Endometrium (tissue), 2 donors: ENCODE measurements at regions not wholly inside any gene's neighbourhood (a gene's known extent, or its start where the extent isn't known, plus 50 kb on each side); places are given as distances from the start of the nearest gene placed in this dataset.
"Not testable (repeated sequence)": the region's sequence is repeated elsewhere in the genome, so short reads cannot be mapped to it uniquely, and the experiment has no call there.

Experiments
- FAIRE-seq: peaks from 2 replicates; lab custom pipeline; 2012; peaks lifted over from hg19 to GRCh38; lab: Jason Lieb, UNC
- donor health status: control.
- donor health status: control.

DNA sequence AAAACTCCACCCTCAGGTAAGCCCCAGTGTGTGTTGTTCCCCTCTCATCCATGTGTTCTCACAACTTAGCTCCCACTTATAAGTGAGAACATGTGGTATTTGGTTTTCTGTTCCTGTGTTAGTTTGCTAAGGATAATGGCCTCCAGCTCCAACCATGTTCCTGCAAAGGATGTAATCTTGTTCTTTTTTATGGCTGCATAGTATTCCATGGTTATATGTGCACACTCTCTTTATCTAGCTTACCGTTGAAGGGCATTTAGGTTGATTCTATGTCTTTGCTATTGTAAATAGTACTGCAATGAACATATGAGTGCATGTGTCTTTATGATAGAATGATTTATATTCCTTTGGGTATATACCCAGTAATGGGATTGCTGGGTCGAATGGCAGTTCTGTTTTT, 124.4 kb upstream of the RANBP3L start:
- FAIRE-seq = not testable (repeated sequence)

DNA sequence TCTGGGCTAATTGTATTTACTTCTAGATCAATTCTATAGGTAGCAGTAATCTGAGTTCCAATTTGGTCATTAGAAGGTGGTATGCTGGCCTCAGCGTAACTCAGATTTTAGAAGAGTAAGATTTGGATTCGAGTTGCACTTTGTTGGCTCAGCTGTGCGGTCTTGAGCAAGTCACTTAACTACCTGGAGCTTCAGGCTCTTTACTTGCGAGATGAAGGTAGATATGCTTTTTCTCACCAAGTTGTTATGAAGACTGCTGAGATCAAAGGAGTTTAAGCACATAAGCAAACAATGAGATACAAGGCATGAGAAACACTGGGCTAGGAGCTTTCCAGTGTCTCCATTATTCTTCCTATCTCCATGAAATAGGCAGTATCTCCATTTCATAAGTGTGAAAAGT, 133.8 kb upstream of the RANBP3L start:
- FAIRE-seq = no peak

DNA sequence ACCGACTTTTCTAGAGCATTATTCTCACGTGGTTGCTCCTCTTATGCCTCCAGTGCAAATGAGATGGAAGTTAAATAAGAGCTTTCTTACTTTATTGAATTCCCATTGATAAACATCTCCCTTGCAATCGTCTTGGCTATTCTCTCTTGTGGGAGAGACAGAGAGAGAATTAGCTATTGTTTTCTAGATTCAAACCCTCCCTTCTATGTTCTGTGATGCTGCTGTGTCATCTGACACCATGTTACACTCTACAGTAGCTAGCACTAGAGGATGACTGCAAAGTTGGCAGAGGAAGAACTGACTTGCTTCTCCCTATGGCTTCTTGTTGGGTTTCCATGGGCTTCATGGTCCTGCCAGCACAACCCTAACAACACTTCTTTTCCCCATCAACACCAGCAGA, 134.6 kb upstream of the RANBP3L start:
- FAIRE-seq = no peak

DNA sequence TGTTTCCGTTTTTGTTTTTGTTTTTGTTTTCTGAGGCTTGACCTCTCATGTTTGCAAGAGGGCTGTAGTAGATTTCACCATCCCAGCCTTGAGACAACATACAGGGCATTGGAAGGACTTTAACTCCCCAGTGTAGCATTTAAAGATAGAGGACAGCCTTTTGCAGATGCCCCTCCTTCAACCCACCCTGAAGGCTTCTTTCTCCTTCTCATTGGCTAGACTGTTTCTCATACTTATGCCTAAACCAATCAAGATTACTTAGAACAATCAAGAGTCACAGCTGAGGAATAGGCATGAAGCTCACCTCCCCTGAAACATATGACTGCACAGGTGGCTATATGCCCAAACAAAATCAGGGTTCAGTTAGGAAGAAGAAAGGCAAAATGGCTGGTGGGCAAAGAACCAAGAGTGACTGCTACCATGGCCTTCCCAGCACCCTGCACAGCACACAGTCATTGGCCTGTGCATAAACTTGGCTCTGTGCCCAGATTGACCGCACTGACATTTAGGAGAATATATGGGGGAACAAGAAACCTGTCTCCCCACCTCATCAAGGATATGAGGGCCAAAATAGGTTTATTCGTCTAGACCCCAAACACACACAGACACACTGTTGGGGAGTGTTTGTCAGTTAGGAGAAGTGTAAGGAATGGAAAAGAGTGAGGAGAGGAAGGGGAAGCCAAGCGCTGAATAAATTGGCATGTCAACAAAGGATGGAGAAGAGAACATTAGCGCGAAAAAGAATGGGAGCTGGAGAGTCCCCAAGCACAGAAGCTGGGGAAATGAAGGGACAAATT, 137.3 kb upstream of the RANBP3L start:
- no peak for FAIRE-seq

DNA sequence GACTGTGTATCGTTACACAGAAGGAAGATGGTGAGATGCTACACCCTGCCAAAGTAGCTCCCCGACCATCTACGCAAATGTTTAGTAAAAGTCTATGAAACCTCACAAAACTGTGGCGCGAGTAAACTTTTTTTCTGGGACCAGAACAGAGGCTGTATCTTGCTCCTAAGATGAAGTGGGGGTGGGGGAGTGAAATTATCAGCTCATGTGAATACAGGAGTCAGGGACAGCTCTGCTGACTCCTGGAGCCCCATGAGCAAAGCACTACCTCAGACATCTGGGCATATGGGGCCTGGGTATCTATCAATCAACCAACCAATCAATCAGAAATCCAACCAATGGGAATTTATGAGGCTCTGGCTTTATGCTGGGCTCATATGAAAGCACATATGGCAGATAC, 138.6 kb upstream of the RANBP3L start:
- no peak for FAIRE-seq

DNA sequence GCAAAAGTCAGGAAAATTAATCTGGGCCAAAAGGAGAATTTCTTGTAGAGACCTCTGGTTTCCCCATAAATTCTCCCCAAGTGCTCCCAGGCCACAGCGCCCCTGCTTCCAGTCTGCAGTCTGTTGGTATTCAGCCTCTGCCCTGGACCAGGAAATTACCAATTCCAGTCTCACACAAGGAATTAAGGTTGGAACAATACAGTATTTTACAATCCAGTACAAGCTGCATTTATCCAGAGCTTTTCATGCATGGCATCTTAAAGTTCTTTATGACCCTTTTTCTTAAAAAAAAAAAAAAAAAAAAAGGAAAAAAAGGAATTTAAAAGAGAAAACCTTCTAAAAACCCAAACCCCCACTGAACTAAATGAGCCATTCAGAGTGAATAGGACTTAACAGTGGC, 139.6 kb upstream of the RANBP3L start:
- FAIRE-seq = no peak

DNA sequence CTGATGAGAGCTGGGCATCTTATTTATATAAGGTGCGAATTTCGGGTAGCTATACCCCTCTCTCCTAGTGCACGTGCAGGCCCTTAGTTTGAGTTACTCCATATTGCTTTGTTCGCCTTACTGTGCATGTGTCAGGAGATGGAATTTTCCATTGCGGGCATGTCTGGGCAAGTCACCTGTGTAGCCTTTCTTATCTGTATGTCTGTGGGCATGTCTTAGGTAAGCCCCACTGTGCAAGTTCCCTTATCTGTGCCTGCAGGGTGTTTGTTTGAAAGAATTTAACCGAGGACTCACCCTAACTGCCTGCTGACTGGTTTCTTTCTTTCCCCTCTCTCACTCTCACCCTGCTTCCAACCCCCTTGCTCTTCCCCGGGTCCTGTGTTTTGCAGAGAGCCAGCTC, 140.7 kb upstream of the RANBP3L start:
- no peak for FAIRE-seq

DNA sequence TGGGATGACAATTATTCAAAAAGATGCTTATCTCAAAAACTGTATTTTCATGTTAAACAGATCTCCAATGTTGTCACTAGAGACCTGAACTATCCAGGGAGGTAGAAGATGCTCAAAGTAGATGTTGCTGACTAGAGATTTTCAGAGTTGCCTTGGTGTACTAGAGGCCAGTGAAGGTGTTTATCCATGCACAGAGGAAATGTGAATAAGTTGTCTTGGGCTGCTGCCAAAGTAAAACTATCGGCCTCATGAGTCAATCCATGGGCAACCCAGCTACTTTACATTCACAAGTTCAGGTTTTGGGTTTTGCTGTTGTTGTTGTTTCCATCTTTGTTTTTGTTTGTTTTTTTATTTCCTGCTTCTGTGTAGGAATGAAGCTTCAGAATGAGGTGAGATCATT, 141.1 kb upstream of the RANBP3L start:
- FAIRE-seq = no peak

DNA sequence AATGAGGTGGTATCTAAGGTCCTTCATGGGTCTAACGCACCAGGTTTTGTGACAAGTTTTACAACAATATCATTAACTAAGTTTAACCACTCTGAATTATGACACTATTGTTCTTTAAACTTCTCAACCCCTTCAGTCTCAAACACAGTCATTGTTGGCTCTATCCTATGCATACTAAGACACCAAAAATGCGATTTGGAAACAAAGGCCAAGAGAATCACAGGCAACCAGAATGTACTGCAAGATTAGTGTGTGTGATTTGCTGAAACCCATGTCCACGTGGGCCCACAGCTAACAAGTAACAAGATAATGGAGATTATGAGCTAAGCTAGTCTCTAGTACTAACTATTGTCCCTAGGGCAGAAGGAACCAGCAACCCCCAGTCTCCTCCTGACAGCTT, 142.2 kb upstream of the RANBP3L start:
- FAIRE-seq = no peak

DNA sequence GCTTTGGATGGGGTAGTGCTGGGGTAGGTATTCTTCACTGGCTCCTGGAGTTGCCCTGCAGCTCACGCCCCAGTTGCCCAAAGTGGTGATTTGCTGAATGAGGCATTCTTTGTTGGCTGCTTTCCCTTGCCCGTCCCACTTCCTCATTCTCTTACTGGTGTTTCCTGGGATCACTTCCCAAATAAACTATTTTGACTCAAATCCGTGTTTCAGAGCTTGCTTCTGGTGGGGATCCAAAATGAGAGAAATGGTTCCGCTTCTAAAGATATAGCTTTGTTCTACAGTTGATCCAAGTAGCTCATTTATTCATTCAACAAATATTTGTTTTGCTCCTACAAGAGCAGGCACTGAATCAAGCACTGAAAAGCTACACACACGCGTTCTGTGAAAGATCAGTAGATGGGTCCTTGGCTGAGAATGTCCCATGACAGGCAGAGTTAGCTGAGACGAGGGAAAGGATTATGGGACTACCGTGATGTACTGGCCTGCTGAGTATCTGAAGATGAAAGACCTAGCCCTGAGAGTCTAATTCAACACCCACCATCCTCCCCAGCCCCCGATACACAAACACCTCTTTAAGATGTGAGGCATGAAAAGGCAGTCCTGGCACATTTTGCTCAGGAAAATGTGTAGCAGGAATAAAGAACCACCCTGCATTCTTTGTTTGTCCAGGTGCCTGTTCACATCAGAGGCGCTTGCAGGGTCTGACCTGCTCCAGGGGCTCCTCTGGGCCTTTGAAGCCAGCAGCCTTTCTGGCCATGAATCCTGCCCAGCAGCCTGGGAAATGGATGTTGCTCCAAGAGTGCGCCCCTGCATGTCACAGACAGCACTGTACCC, 143.1 kb upstream of the RANBP3L start:
- no peak for FAIRE-seq

DNA sequence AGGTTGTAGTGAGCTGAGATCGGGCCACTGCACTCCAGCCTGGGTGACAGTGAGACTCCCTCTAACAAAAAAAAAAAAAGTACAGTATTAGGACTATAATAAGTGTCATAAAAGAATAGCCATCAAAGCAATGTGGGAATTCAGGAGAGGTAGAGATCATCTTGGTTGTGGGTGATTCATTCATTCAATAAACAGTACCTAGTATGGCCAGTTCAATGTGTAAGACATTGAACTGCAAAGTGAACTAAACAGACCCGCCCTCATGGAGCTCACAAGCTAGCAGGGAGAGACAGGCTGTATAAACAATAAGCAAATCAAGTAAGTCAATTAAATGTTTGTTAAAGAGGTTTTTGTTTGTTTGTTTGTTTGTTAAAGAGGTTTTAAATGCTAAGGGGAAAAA, 146.1 kb upstream of the RANBP3L start:
- FAIRE-seq = no peak

DNA sequence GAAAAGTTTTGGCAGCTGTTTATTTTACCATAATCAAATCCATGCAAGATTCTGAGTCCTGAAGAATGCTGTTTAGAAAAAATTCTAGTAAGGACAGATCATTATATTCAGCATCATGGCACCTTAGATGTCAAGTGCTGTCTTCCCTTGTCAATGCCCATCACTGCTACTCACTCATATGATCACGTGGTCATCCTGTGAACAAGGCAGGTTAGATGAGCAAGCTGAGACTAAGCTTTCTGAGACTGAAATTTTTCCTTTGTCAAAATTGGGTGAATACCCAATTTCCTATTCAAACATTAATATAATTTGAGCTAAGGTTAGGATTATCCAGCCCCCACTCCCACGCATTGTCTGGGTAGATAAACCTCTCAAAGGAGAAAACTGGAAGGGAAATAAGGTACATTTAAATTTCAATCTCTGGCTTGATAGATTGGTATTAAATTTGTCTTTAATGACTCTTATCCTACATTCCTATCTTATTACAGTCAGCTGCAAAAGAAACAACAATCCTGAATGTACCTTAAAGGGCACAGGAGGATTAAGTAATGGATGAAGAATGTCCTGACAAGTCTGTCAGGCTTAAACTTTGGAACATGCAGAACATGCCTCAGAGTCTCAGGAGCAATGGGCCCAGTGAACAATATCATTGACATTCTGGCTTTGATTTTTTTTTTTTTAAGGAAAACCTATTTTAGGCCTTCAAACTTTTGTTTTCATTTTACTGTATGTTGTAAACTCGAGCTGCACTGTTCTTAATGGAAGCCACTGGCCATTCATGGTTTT, 148.7 kb upstream of the RANBP3L start:
- no peak for FAIRE-seq

DNA sequence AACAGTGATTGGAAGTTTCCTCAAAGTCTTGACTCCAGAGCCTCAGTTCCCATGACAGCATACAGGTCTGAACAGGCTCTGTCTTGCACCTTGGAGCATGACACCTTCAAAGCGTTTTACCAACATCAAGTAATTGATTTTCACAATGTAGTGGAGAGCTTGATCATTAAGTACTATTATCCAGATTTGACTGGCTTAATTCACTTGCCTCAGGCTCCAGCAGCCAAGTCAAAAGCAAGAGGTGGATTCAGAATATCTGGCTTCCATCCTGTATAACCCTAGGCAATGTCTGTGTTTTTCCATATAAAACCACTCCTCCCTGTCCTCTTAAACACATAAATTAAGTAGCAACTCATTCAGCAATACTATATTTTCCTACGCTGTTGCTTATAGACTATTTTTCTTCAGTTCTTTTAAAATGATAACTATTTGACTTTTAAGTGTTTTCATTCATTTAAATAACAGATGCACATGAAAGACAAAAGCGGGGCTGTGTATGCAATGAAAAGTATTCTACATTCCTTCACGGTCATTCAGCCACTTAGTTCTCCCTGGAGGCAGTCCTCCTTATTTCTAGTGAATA, 150.8 kb upstream of the RANBP3L start:
- FAIRE-seq = no peak

DNA sequence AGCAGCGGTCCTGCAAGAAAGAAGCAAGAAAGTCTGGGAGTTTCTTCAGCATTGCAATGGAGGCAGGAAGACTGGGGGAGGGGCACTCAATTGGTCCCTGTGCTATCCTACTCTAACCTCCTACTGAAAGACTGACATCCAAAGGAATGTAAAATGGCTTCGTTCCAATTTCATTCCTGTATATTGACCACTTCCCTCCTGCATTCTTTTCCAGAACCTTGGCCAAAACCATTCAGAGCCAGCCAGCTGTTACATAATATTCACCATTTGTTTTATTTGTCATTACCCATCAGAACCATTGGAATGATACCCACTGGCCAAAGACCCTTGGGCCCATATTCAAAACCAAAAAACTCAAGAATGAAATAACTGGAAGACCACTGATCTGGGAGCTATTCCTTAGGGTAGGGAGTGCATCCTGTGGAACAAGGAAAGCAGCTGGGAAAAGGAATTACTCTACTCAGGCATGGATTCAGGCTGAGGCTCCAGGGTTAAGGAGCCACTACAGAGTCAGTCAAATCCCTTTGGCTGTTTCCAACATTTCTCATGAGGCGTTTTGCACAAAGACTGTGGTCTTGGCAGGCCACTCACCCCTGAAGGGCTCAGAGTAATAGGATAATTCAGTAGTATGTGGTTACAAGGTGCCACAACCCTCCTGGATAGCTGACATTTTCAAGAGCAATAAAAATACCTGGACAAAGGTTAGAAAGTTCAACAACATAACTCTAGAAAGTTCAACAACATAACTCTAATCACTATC, 148.7 kb upstream of the SLC1A3 start:
- FAIRE-seq = no peak

DNA sequence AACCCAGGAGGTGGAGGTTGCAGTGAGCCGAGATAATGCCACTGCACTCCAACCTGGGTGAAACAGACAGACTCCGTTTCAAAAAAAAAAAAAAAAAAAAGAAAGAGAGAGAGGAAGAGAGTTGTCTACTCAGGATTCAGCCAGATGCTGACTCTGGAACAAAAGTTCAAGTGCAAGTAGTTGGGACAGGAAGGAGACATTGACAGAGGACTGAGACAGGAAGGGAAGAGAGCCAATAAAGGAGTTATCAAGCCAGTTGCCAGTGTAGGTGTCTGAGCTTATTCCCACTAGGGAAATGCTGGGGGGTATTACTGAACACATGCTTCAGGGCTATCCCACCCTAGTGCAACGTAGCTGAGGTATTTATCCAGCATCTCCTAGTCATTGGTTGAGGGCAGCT, 147.7 kb upstream of the SLC1A3 start:
- no peak for FAIRE-seq

DNA sequence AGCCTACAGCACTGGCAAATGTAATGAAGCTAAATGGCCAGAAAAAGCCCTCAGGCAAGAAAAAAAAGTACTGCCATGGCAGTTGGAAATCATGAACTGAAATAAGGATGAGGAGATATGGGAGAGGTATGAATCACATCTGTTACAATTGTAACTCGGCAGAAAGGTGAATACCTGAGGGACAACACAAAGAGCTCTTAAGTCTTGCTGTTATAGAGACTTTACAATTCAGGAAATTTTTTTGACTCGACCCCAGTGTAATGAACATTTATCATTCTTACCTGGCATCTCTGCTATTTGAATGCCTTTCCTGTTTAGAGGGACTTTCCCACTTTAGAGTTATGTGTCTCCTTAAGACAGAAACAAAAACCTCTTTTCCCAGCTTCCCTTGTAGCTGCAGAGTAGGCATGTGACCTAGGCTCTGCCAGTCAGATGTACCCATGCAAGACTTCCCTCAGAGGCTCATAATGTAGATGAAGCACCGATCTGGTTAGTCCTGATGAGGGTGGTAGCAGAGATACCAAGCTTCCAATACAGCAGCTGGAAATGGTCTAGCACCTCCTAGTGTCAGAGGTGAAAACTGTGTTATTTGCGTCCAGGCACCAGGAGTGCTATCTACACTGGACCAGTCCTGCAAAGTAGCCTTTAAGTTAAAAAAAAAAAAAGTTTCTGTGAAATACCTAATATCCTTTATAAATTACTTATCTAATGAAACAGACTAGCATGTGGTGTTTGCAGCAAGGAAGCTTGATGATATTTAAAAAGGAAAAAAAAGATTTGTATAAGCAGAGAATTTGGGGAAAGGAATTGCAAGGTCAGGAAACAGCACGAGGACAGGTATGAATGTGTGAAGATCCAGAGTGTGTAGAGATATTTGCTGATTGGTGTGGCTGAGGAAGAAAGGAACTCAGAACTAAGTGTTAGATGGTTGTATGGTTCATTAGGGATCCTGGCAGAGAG, 146.9 kb upstream of the SLC1A3 start:
- FAIRE-seq = no peak

DNA sequence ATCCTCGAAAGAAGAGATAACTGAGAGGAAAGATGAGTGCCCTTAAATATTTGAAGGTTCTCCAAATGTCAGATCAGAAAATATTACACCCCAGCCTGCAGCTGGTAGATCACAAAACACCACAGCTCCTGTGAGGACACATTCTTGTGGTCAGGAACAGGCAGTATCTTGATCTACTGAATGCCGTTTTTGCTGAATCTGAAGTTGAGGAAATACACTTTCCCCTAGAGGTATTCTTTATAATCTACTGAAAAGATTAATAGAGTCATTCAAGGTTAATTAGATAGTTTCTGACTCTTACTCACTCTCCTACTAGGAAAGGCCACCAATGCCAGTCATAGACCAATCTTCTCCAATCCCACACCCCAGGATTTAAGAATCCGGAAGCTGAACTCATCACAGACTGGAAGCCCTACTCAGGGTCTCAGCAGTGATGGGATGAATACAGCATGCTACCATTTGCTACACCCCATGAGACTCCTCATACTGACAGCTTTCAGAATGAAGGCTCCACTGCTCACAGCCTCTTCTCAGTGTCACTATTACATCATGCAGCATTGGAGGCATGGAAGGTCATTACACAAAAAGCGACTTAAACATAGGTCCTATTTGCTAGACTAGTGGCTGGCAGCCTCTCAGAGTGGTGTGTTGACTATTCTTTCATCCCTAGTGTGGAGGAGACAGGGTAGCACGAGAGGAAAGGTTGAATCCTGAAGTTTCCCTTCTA, 143.9 kb upstream of the SLC1A3 start:
- FAIRE-seq = no peak

DNA sequence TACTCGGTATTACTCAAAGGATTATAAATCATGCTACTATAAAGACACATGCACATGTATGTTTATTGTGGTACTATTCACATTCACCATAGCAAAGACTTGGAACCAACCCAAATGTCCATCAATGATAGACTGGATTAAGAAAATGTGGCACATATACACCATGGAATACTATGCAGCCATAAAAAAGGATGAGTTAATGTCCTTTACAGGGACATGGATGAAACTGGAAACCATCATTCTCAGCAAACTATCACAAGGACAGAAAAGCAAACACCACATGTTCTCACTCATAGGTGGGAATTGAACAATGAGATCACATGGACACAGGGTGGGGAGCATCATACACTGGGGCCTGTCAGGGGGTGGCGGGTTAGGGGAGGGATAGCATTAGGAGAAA, 130.5 kb upstream of the SLC1A3 start:
- not testable (repeated sequence) for FAIRE-seq

DNA sequence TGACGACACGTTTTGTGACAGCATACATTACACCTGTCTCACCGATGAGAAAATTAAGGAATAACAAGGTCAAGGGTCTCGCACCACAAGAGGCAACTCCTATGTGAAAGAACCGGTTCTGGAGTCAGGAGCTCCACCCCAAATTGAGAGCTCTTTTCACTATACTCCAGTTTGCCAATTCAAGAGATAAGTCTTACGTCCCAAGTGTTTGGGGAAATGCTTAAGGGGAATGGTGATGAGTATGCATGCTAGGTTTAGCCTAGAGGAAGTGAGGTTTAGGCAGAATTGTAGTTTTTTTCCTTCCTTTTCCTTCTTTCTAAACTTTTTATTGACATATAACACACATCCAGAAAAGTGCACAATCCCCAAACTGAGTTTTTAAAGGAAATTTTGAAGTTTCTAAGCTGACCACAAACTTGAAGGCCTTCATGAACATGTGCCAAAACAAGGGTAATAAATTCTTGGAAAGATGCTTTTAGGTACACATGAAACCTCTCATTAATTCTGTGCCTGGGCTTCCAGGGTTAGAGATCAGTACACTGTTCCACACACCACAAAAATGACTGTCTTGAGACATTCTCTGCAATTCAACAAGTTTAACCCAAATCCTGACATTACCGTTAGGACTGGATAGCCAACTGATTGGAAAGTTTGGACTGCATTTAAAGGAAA, 127.6 kb upstream of the SLC1A3 start:
- no peak for FAIRE-seq
